Parathyroid adenoma (tissue), 2 donors: ENCODE measurements at regions not wholly inside any gene's neighbourhood (a gene's known extent, or its start where the extent isn't known, plus 50 kb on each side); places are given as distances from the start of the nearest gene placed in this dataset.

ENCODE experiments used
- H2AFZ ChIP-seq: fragments of 300-600 bp; sonication (generic); one replicate; pipeline ENCODE4 v1.7.0; 2017; ENCODE audit warnings: antibody characterized with exemption, mild to moderate bottlenecking
- H3K27ac ChIP-seq: fragments of 300-600 bp; sonication (generic); one replicate; pipeline ENCODE4 v1.7.0; 2017
- H3K27me3 ChIP-seq: fragments of 300-600 bp; sonication (generic); one replicate; pipeline ENCODE4 v1.7.0; 2017; ENCODE audit warnings: low read length; ENCODE audit not compliant: control insufficient read depth, insufficient read depth
- H3K36me3 ChIP-seq: fragments of 300-600 bp; sonication (generic); one replicate; pipeline ENCODE4 v1.7.0; 2017; ENCODE audit warnings: low read length; ENCODE audit not compliant: control insufficient read depth, insufficient read depth
- H3K4me1 ChIP-seq: fragments of 300-600 bp; sonication (generic); one replicate; pipeline ENCODE4 v1.7.0; 2017; ENCODE audit warnings: control low read depth
- H3K4me2 ChIP-seq: fragments of 300-600 bp; sonication (generic); one replicate; pipeline ENCODE4 v1.7.0; 2017; ENCODE audit warnings: low read length
- H3K4me3 ChIP-seq: fragments of 300-600 bp; sonication (generic); one replicate; pipeline ENCODE4 v1.7.0; 2017; ENCODE audit warnings: low read depth, low read length
- H3K79me2 ChIP-seq: fragments of 300-600 bp; sonication (generic); one replicate; pipeline ENCODE4 v1.7.0; 2017; ENCODE audit warnings: control low read depth
- H3K9ac ChIP-seq: fragments of 300-600 bp; sonication (generic); one replicate; pipeline ENCODE4 v1.7.0; 2017; ENCODE audit warnings: mild to moderate bottlenecking
- H3K9me3 ChIP-seq: fragments of 300-600 bp; sonication (generic); one replicate; pipeline ENCODE4 v1.7.0; 2017; ENCODE audit warnings: low read length; ENCODE audit not compliant: control insufficient read depth
- CTCF ChIP-seq: fragments of 300-600 bp; sonication (generic); IDR thresholded peaks from one replicate; pipeline ENCODE4 v1.7.0; 2017; ENCODE audit warnings: antibody characterized with exemption, mild to moderate bottlenecking
- donor health status: primary hyperparathyroidism.

GRCh38 chr1:233452724-233453123 lies 125.2 kb downstream of the MAP3K21 start:
- Histone ChIP-seq H3K4me2 (no peak overlapping the region), H3K27ac (no peak overlapping the region), H3K9me3 (no peaks in the 10 kb centered on the region), H3K79me2 (no peaks in the 10 kb centered on the region), H3K9ac (no peak overlapping the region), H2AFZ (no peak overlapping the region), H3K36me3 (no peaks in the 10 kb centered on the region), H3K4me1 (no peaks in the 10 kb centered on the region), H3K4me3 (no peak overlapping the region), H3K27me3 (no peaks in the 10 kb centered on the region)
- TF ChIP-seq CTCF, result no peak

- no peak for TF ChIP-seq CTCF
- no peaks in the 10 kb centered on the region for H3K4me1 ChIP-seq
- no peaks in the 10 kb centered on the region for H3K27me3 ChIP-seq
- H3K4me2 ChIP-seq, result no peak overlapping the region
- no peak overlapping the region for H3K4me3 ChIP-seq
- no peak overlapping the region for H2AFZ ChIP-seq
- no peaks in the 10 kb centered on the region for H3K79me2 ChIP-seq
- H3K9ac ChIP-seq, result no peak overlapping the region
- no peaks in the 10 kb centered on the region for H3K9me3 ChIP-seq
- no peak overlapping the region for H3K27ac ChIP-seq
- H3K36me3 ChIP-seq, result no peaks in the 10 kb centered on the region
These were observed 126.1 kb downstream of the MAP3K21 start for GRCh38 chr1:233453433-233454200.

DNA sequence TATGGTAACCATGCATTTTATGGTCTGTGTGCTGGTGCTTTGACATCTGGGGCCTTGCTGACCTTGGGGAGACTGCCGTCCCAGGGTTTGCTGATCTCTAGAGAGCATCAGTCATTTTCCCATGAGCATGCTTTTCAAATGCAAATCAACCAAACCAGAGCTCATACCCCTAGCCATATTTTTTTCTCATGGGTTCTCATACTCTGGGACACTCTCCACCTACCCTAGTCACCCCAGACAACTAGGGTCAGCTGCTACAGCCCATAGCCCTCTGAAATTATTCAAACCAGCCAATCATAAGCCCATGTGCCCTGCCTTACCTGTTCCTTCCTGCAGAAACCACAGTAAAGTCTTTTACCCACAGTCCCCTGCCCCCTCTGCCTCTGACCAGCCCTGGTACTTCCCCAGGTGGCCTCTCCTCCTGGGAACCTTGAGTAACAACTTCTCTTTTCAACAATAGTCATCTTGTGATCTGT lies 132.0 kb downstream of the MAP3K21 start:
- no peaks in the 10 kb centered on the region for H3K79me2 ChIP-seq
- no peak overlapping the region for H3K9ac ChIP-seq
- no peak overlapping the region for H2AFZ ChIP-seq
- no peak overlapping the region for H3K4me3 ChIP-seq
- no peaks in the 10 kb centered on the region for H3K9me3 ChIP-seq
- no peak overlapping the region for H3K27ac ChIP-seq
- no peaks in the 10 kb centered on the region for H3K4me1 ChIP-seq
- TF ChIP-seq CTCF, result no peak
- H3K4me2 ChIP-seq, result no peak overlapping the region
- H3K27me3 ChIP-seq, result no peaks in the 10 kb centered on the region
- H3K36me3 ChIP-seq, result no peaks in the 10 kb centered on the region

DNA sequence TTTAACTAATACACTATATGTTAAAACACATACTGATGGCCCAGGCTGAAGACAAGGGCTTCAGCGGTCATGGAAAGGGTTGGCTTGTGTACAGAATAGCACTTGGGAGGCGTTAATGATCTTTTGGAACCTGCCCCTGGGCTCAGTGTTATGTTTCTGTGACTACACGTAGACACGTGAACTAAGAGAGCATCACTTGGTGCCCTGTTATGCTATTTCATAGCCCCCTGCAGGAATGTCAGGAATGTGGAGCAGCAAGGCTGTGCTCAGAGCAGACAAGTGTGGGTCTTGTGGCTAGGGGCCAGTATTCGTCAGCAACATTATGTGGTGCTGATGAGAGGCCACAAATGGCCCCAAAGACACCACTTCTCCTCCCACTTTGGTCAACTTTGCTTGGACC lies 132.4 kb downstream of the MAP3K21 start:
- Histone ChIP-seq H3K27me3 (no peaks in the 10 kb centered on the region), H3K27ac (no peak overlapping the region), H2AFZ (no peak overlapping the region), H3K4me1 (no peaks in the 10 kb centered on the region), H3K9ac (no peak overlapping the region), H3K9me3 (no peaks in the 10 kb centered on the region), H3K79me2 (no peaks in the 10 kb centered on the region), H3K4me3 (no peak overlapping the region), H3K4me2 (no peak overlapping the region), H3K36me3 (no peaks in the 10 kb centered on the region)
- TF ChIP-seq CTCF, result no peak

DNA sequence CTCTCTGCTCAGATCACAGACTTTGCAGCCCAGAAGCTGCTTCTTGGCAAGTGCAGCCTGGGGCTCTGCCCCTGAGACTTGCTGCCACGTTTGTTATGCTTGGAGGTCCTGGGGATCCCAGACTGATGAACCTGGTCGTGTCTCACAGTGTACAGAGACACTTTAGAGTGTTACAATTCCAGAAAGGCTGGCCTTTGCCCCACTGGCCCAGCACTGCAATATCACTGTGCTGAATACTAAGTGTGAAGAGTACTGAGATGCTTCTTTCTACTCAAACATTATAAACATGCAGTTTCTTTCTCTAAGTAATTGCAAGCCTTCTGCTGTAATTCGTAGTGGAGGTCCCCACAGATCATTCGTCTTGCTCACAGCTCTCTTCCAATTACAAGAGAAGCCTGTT lies 133.2 kb downstream of the MAP3K21 start:
- H2AFZ ChIP-seq, result no peak overlapping the region
- H3K9me3 ChIP-seq, result no peaks in the 10 kb centered on the region
- H3K36me3 ChIP-seq, result no peaks in the 10 kb centered on the region
- no peak overlapping the region for H3K9ac ChIP-seq
- no peaks in the 10 kb centered on the region for H3K4me1 ChIP-seq
- no peak overlapping the region for H3K4me2 ChIP-seq
- no peaks in the 10 kb centered on the region for H3K27me3 ChIP-seq
- no peak overlapping the region for H3K4me3 ChIP-seq
- no peak for TF ChIP-seq CTCF
- no peaks in the 10 kb centered on the region for H3K79me2 ChIP-seq
- no peak overlapping the region for H3K27ac ChIP-seq
